C4-2B (cell line): ENCODE measurements at regions not wholly inside any gene's neighbourhood (a gene's known extent, or its start where the extent isn't known, plus 50 kb on each side); places are given as distances from the start of the nearest gene placed in this dataset.

Experiments used
- ZFX ChIP-seq: fragments of 450-650 bp; IDR thresholded peaks from 2 replicates; pipeline ENCODE4 v1.6.1; 2017
- TF ChIP-seq, protein P1 (sequence below): fragments of 450-650 bp; conservative IDR thresholded peaks from 2 replicates; pipeline ENCODE4 v1.5.1; 2017; ENCODE audit warnings: mild to moderate bottlenecking

DNA sequence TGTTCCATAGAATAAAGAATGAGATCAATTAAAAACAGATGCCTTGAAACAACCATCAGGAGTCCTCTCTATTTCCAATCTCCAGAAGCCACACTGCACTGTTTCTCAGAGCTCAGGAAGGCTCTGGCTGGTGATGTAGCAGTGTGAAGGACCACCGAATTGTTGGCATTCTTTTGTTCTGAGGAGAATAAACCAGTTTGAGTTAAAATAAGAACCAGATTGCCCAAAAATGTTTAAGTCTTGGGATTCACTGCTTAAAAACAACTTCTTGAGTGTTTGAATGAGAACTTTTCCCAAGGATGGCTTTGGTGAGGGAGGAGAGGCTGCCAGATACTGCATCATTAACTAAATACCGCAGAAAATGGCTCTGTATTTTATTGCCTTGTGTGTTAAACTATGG is 341.2 kb downstream of the C12orf75 start:
- TF ChIP-seq, protein P1, sequence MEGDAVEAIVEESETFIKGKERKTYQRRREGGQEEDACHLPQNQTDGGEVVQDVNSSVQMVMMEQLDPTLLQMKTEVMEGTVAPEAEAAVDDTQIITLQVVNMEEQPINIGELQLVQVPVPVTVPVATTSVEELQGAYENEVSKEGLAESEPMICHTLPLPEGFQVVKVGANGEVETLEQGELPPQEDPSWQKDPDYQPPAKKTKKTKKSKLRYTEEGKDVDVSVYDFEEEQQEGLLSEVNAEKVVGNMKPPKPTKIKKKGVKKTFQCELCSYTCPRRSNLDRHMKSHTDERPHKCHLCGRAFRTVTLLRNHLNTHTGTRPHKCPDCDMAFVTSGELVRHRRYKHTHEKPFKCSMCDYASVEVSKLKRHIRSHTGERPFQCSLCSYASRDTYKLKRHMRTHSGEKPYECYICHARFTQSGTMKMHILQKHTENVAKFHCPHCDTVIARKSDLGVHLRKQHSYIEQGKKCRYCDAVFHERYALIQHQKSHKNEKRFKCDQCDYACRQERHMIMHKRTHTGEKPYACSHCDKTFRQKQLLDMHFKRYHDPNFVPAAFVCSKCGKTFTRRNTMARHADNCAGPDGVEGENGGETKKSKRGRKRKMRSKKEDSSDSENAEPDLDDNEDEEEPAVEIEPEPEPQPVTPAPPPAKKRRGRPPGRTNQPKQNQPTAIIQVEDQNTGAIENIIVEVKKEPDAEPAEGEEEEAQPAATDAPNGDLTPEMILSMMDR: no peak
- TF ChIP-seq ZFX: no peak
